Aorta (tissue), 5 donors: ENCODE measurements at regions not wholly inside any gene's neighbourhood (a gene's known extent, or its start where the extent isn't known, plus 50 kb on each side); places are given as distances from the start of the nearest gene placed in this dataset.

ENCODE experiments used
- ATAC-seq: fragments of 200-7000 bp; cut with Tn5 transposase; one replicate; pipeline ENCODE4 v1.9.1; 2022; ENCODE audit warnings: moderate library complexity; ENCODE audit not compliant: low FRiP score
- DNase-seq, 2 donors: peaks; one replicate each; pipeline ENCODE4 v3.0.0-alpha.2; 2020
- H3K27ac ChIP-seq, 2 donors: one replicate each; pipeline ENCODE4 v1.5.1; 2013; ENCODE audit warnings: low read length in 2 of 2, mild to moderate bottlenecking in 2 of 2, moderate library complexity in 2 of 2, control low read depth in 1 of 2, inconsistent platforms in 1 of 2, low read depth in 1 of 2
- H3K27me3 ChIP-seq, 2 donors: one replicate each; pipeline ENCODE4 v1.6.1; 2013; ENCODE audit warnings: control low read depth in 1 of 2, low read length in 1 of 2, mild to moderate bottlenecking in 1 of 2, moderate library complexity in 1 of 2; ENCODE audit not compliant: insufficient read depth in 2 of 2, control insufficient read depth in 1 of 2
- H3K36me3 ChIP-seq, 2 donors: one replicate each; pipeline ENCODE4 v1.6.1; 2013; ENCODE audit warnings: control low read depth in 1 of 2, low read length in 1 of 2, mild to moderate bottlenecking in 1 of 2; ENCODE audit not compliant: insufficient read depth in 2 of 2, control insufficient read depth in 1 of 2
- H3K4me1 ChIP-seq, 2 donors: one replicate each; pipeline ENCODE4 v1.6.1; 2013; ENCODE audit warnings: low read length in 2 of 2, control low read depth in 1 of 2, mild to moderate bottlenecking in 1 of 2, moderate library complexity in 1 of 2; ENCODE audit not compliant: insufficient read depth in 2 of 2, control insufficient read depth in 1 of 2
- H3K4me3 ChIP-seq, 2 donors: one replicate each; pipeline ENCODE4 v1.5.1; 2013; ENCODE audit warnings: low read length in 2 of 2, control low read depth in 1 of 2, mild to moderate bottlenecking in 1 of 2
- H3K9me3 ChIP-seq: one replicate; pipeline ENCODE4 v1.6.1; 2013; ENCODE audit warnings: mild to moderate bottlenecking, low read length; ENCODE audit not compliant: control insufficient read depth
- WGBS, 2 donors: extraction: QIAGEN DNeasy Blood & Tissue Kit; methylation state at CpG; one replicate each; pipeline ENCODE4 v1.1.7; 2013; 5-methylcytosine and 5-hydroxymethylcytosine counted together
- intact Hi-C, 2 donors: fragments of 100-400 bp; cut with DNase I; formaldehyde crosslinking; loops; one replicate each; pipeline versions ENCODE4 v1.14.2 to v1.15.0; 2022
- donor health status: healthy with polysubstance abuse.
- donor health status: Bipolar disorder and iron deficiency.
- donor health status: DM: no; HTN: no; CAD: no.
- donor health status: DM: no; HTN: no; CAD: no.
- donor health status: DM: yes; HTN: yes; CAD: no.

DNA sequence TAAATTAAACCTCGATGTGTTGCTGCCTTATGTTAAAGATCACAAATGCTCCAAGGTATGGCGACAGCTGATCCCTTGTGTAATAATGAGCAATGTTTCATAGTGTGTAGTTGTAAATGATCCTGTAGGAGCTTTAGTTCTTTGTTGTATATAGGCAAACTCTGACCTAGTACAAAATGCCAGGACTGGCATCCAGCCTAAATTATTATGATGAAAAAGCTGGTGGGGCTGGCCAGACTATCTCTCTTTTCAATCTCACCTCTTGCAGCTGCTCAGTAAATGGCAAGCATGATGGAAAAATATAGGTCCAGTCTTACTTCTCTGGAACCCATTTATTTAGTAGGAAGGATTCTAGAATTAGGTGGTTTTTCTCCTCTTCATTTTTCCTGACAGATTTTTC, 345.1 kb upstream of the C11orf87 start:
- H3K4me3 ChIP-seq: no peak overlapping the region
- ATAC-seq: no peak

DNA sequence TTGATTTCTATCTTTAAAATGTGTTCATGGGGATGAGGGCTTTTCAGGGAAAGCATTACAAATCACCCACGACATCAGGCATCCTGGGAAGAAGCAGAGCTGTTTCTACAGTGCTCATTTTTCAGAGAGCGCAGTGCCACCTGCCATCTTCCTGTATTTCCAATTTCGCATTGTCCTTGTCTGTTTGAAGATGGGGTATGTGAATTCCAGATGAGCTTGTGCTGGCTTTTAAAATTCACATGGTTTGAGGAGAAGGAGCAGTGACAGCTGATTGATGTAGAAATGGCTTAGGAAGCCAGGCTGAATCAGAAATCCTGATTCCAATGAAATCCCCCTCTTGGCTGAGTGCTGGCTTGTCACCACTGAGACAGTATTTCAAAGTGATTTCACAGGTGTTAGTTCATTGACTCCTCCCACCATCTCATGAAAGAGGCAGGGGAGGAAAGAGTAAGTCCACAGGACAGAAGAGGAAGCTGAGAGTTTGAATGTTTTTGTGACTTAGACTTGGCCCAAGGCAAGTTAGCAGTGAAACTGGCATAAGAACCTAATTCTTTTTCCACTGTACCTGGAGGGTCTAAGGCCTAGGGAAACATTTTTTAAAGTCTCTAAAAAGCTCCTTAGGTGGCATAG, 344.6 kb upstream of the C11orf87 start:
- intact Hi-C loops: no loop called here

More for the DNA sequence above, 345.1 kb upstream of the C11orf87 start:
- intact Hi-C loops: no loop called here
- H3K9me3 ChIP-seq: no peaks in the 10 kb centered on the region
- peaks cover 2 to 8% of the 10 kb centered on the region in 2 donors for H3K4me1 ChIP-seq
- 63 to 74% methylated on average over 2 of the region's 2 CpGs for WGBS, 2 donors
- no peaks in the 10 kb centered on the region for H3K27me3 ChIP-seq
- no peaks in the 10 kb centered on the region for H3K36me3 ChIP-seq
- no peak for DNase-seq
- no peak overlapping the region for H3K27ac ChIP-seq

DNA sequence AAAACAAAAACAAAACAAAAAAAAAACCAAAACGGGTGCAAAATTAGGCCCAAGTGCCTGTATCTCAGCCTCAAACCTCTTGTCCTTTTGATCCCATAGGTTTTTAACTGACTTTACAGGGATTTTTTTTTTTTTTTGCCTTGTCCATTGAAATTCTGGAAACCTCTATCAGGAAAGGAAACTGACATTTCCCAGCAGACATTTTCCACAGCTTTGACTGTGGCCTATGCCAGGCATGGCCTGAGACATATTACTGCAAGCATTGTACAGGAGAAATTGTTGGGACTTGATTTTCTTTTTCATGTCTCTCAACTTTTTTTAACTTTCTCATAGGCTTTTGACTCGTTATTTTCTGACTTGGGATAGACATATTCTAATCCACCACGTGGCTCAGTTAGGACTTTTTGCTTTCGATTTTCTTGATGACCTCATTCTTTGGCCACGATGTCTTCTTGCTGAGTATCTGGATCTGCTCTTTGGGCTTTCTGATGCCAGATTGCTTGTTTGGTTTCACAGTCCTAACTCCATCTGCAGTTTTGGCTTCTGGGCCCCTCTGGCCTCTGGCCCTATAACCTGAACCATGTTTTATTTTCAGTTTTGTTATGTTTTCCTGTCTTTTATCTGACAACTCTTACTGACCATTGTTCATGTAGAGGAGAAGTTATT, 336.1 kb upstream of the C11orf87 start:
- peak; percentile 59 for ATAC-seq
- H3K27ac ChIP-seq: no peak overlapping the region
- no peaks in the 10 kb centered on the region for H3K36me3 ChIP-seq
- WGBS, 2 donors: 17 to 19% methylated on average over 5 of the region's 5 CpGs
- DNase-seq: no peak
- no peak overlapping the region for H3K4me3 ChIP-seq
- H3K27me3 ChIP-seq: peaks cover 0 to 2% of the 10 kb centered on the region in 2 donors
- no peaks in the 10 kb centered on the region for H3K4me1 ChIP-seq
- no peaks in the 10 kb centered on the region for H3K9me3 ChIP-seq
- intact Hi-C loops: no loop called here

More for the DNA sequence above, 344.6 kb upstream of the C11orf87 start:
- no peaks in the 10 kb centered on the region for H3K27me3 ChIP-seq
- WGBS, 2 donors: 82 to 89% methylated on average over 3 of the region's 3 CpGs
- H3K4me3 ChIP-seq: no peak overlapping the region
- no peaks in the 10 kb centered on the region for H3K36me3 ChIP-seq
- H3K27ac ChIP-seq: no peak overlapping the region
- H3K4me1 ChIP-seq: peaks cover 0 to 4% of the 10 kb centered on the region in 2 donors
- ATAC-seq: no peak
- no peaks in the 10 kb centered on the region for H3K9me3 ChIP-seq
- no peak for DNase-seq

DNA sequence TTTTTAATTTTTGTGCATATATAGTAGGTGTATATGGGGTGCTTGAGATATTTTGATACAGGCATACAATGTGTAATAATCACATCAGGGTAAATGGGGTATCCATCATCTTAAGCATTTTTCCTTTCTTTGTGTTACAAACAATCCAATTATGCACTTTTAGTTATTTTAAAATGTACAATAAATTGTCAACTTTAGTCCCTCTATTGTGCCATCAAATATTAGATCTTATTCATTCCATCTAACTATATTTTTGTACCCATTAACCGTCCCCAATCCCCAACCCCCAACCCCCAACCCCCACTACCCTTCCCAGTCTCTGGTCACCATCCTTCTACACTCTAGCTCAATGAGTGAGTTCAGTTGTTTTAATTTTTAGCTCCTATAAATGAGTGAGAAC, 335.1 kb upstream of the C11orf87 start:
- Histone ChIP-seq H3K9me3 (no peaks in the 10 kb centered on the region), H3K27me3 (peaks cover 0 to 2% of the 10 kb centered on the region in 2 donors), H3K36me3 (no peaks in the 10 kb centered on the region), H3K4me3 (no peak overlapping the region), H3K27ac (no peak overlapping the region), H3K4me1 (no peaks in the 10 kb centered on the region)
- intact Hi-C loops: no loop called here
- DNase-seq: no peak
- no peak for ATAC-seq
- WGBS, 2 donors: 84 to 89% methylated on average over 1 of the region's 1 CpG

DNA sequence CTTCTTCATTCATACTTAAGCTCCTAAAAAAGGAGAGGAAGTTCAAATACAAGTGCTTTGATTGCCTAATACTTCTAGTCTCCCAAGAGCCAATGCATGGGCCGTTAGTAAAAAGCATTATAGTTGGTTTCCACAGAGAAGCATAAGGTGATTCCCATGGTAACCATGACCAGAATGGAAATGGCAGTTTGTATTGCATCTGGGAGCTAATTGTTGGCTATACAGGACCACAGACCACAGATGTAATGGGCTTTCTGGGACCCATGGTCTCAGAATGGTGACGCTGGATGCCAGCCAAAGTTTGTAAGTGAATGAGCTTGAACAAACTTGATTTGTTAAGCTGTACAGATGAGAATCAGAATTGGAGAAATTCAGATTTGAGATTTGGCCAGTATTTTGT, 333.9 kb upstream of the C11orf87 start:
- no peaks in the 10 kb centered on the region for H3K9me3 ChIP-seq
- no peaks in the 10 kb centered on the region for H3K4me1 ChIP-seq
- no peak overlapping the region for H3K4me3 ChIP-seq
- WGBS, 2 donors: 86 to 91% methylated on average over 2 of the region's 2 CpGs
- intact Hi-C loops: no loop called here
- peaks cover 0 to 2% of the 10 kb centered on the region in 2 donors for H3K27me3 ChIP-seq
- H3K36me3 ChIP-seq: no peaks in the 10 kb centered on the region
- H3K27ac ChIP-seq: no peak overlapping the region
- DNase-seq (no peak), ATAC-seq (no peak)

DNA sequence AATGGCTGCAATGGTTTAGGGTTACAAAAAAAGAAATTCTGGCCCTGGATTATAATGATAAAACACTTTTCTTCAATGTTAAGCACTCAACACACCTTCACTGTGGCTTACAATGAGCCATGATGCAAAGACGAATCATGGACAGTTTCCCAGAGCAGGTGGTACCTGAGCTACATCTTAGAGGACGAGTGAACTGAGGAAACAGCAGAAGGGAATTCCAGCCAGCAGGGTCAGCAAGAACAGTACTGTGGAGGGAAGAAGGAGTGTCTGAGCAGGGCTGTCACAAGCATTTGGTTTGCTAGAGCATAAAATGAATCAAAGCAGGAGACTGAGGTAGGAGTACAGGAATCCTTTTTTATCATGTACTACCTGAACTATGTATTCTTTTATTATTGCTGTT, 332.8 kb upstream of the C11orf87 start:
- DNase-seq: no peak
- no peak for ATAC-seq
- Histone ChIP-seq H3K27ac (no peak overlapping the region), H3K4me3 (no peak overlapping the region), H3K27me3 (peaks cover 0 to 2% of the 10 kb centered on the region in 2 donors), H3K4me1 (no peaks in the 10 kb centered on the region), H3K36me3 (no peaks in the 10 kb centered on the region), H3K9me3 (no peaks in the 10 kb centered on the region)
- WGBS, 2 donors: 86 to 96% methylated on average over 2 of the region's 2 CpGs
- intact Hi-C loops: no loop called here

DNA sequence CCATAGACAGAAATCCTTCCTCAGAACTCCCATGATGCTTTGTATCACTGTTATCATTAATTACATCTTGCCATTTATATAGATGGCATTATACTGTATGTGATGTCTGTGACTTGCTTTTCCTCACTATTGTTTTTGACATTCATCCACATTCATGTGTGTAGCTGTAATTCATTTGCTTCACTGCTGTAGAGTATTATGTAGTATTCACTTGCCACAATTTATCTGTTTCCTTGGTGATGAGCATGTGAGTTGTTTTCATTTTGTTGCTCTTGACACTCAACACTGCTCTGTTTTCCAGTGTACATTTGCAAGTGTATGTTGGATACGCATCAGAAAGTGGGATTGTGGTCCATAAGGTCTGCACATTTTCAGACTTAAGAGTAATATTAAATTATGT, 328.6 kb upstream of the C11orf87 start:
- Histone ChIP-seq H3K27me3 (peaks cover 0 to 2% of the 10 kb centered on the region in 2 donors), H3K36me3 (no peaks in the 10 kb centered on the region), H3K4me3 (no peak overlapping the region), H3K27ac (no peak overlapping the region), H3K4me1 (no peaks in the 10 kb centered on the region), H3K9me3 (no peaks in the 10 kb centered on the region)
- ATAC-seq (no peak), DNase-seq (no peak)
- 86 to 92% methylated on average over 1 of the region's 1 CpG for WGBS, 2 donors
- intact Hi-C loops: no loop called here

- DNase-seq: no peak
- Histone ChIP-seq H3K27ac (no peak overlapping the region), H3K4me1 (no peaks in the 10 kb centered on the region), H3K27me3 (no peaks in the 10 kb centered on the region), H3K9me3 (no peaks in the 10 kb centered on the region), H3K4me3 (no peak overlapping the region), H3K36me3 (no peaks in the 10 kb centered on the region)
- 72 to 76% methylated on average over 3 of the region's 3 CpGs for WGBS, 2 donors
- intact Hi-C loops: no loop called here
- no peak for ATAC-seq
Measured at GRCh38 chr11:109096266-109096665, 325.7 kb upstream of the C11orf87 start.
